SU-DHL-6 (cell line): ENCODE measurements at regions not wholly inside any gene's neighbourhood (a gene's known extent, or its start where the extent isn't known, plus 50 kb on each side); places are given as distances from the start of the nearest gene placed in this dataset.

Experiments
- CTCF ChIP-seq: fragments of 200-600 bp; sonication (generic); IDR thresholded peaks from one replicate; pipeline ENCODE4 v1.5.1; 2017; ENCODE audit warnings: antibody characterized with exemption, mild to moderate bottlenecking, low read length, moderate library complexity; ENCODE audit not compliant: insufficient read depth, poor library complexity, severe bottlenecking
- EZH2phosphoT487 ChIP-seq: fragments of 200-600 bp; sonication (generic), shearing (Covaris generic); conservative IDR thresholded peaks from 2 replicates; pipeline ENCODE4 v1.6.1; 2018; ENCODE audit warnings: mild to moderate bottlenecking, antibody characterized with exemption, low read length, moderate library complexity, mixed read lengths

- TF ChIP-seq EZH2phosphoT487 = no peak
- TF ChIP-seq CTCF = no peak
Observed at GRCh38 chr12:131525795-131526508, 184.9 kb upstream of the SFSWAP start.
